Chondrocyte (in vitro differentiated cells): ENCODE measurements at regions not wholly inside any gene's neighbourhood (a gene's known extent, or its start where the extent isn't known, plus 50 kb on each side); places are given as distances from the start of the nearest gene placed in this dataset.

Source experiments
- DNase-seq: peaks from one replicate; pipeline ENCODE4 v3.0.0; 2021; ENCODE audit warnings: mixed read lengths, low spot score
- H3K27ac Mint-ChIP-seq: one replicate; pipeline ENCODE4 v1.8.0; 2021; ENCODE audit warnings: mild to moderate bottlenecking, moderate library complexity, mixed read lengths; ENCODE audit not compliant: unreplicated experiment
- H3K27me3 Mint-ChIP-seq: 2 replicates; pipeline ENCODE4 v1.8.0; 2021; ENCODE audit warnings: low read depth, mixed read lengths
- H3K36me3 Mint-ChIP-seq: 2 replicates; pipeline ENCODE4 v1.8.0; 2021; ENCODE audit warnings: low read depth, mixed read lengths
- H3K4me1 Mint-ChIP-seq: 2 replicates; pipeline ENCODE4 v1.8.0; 2021; ENCODE audit warnings: low read depth, mild to moderate bottlenecking, mixed read lengths
- H3K4me3 Mint-ChIP-seq: one replicate; pipeline ENCODE4 v1.8.0; 2021; ENCODE audit warnings: mild to moderate bottlenecking, moderate library complexity, mixed read lengths; ENCODE audit not compliant: unreplicated experiment
- H3K9me3 Mint-ChIP-seq: 2 replicates; pipeline ENCODE4 v1.8.0; 2021; ENCODE audit warnings: low read depth, mixed read lengths
- CTCF ChIP-seq: fragments of 200-600 bp; sonication (generic); IDR thresholded peaks from 2 replicates; pipeline ENCODE4 v1.5.0; 2021; ENCODE audit warnings: antibody characterized with exemption, mild to moderate bottlenecking, moderate library complexity

GRCh38 chr12:24555730-24556129 lies 393.2 kb downstream of the BCAT1 start:
- no peaks in the 10 kb centered on the region for H3K27me3 Mint-ChIP-seq
- DNase-seq: no peak
- TF ChIP-seq CTCF: no peak
- no peaks in the 10 kb centered on the region for H3K9me3 Mint-ChIP-seq
- H3K27ac Mint-ChIP-seq: no peak overlapping the region
- H3K4me3 Mint-ChIP-seq: no peak overlapping the region
- no peaks in the 10 kb centered on the region for H3K36me3 Mint-ChIP-seq
- H3K4me1 Mint-ChIP-seq: peaks cover 53% of the 10 kb centered on the region

- DNase-seq: no peak
- H3K27me3 Mint-ChIP-seq: no peaks in the 10 kb centered on the region
- H3K9me3 Mint-ChIP-seq: no peaks in the 10 kb centered on the region
- H3K36me3 Mint-ChIP-seq: no peaks in the 10 kb centered on the region
- no peak overlapping the region for H3K4me3 Mint-ChIP-seq
- peaks cover 44% of the 10 kb centered on the region for H3K4me1 Mint-ChIP-seq
- peak overlapping the region; percentile 23 for H3K27ac Mint-ChIP-seq
- TF ChIP-seq CTCF: no peak
Measured at GRCh38 chr12:24554612-24555295, 394.1 kb downstream of the BCAT1 start.

GRCh38 chr12:24553259-24553658 lies 395.6 kb downstream of the BCAT1 start:
- no peak for TF ChIP-seq CTCF
- Mint-ChIP-seq H3K27ac (no peak overlapping the region), H3K27me3 (no peaks in the 10 kb centered on the region), H3K9me3 (no peaks in the 10 kb centered on the region), H3K4me3 (no peak overlapping the region), H3K4me1 (peaks cover 30% of the 10 kb centered on the region), H3K36me3 (no peaks in the 10 kb centered on the region)
- DNase-seq: no peak

GRCh38 chr12:24551163-24551786 lies 397.6 kb downstream of the BCAT1 start:
- Mint-ChIP-seq H3K27me3 (no peaks in the 10 kb centered on the region), H3K4me1 (peaks cover 37% of the 10 kb centered on the region), H3K36me3 (no peaks in the 10 kb centered on the region), H3K4me3 (no peak overlapping the region), H3K27ac (no peak overlapping the region), H3K9me3 (peaks cover 2% of the 10 kb centered on the region)
- DNase-seq: no peak
- no peak for TF ChIP-seq CTCF

- H3K4me3 Mint-ChIP-seq: no peak overlapping the region
- no peak overlapping the region for H3K27ac Mint-ChIP-seq
- no peaks in the 10 kb centered on the region for H3K27me3 Mint-ChIP-seq
- peaks cover 37% of the 10 kb centered on the region for H3K4me1 Mint-ChIP-seq
- no peak for DNase-seq
- peaks cover 2% of the 10 kb centered on the region for H3K9me3 Mint-ChIP-seq
- TF ChIP-seq CTCF: no peak
- H3K36me3 Mint-ChIP-seq: no peaks in the 10 kb centered on the region
Measured at GRCh38 chr12:24550609-24551008, 398.3 kb downstream of the BCAT1 start.
